ENCODE measurements at regions not wholly inside any gene's neighbourhood (a gene's known extent, or its start where the extent isn't known, plus 50 kb on each side); places are given as distances from the start of the nearest gene placed in this dataset.

GRCh38 chr2:198534756-198535155 is 730.4 kb downstream of the PLCL1 start:
- Histone ChIP-seq H3K4me1 (ENCODE audit: control insufficient read depth in 1 of 2, insufficient read depth in 2 of 2, low read depth in 1 of 2, low read length in 1 of 2) (no peaks in the 10 kb centered on the region), H3K9me3 (no peaks in the 10 kb centered on the region), H3K79me2 (ENCODE audit: insufficient read depth) (no peaks in the 10 kb centered on the region), H3K36me3 (replicated peaks in 1 of 2; ENCODE audit: control insufficient read depth in 1 of 2, insufficient read depth in 2 of 2, low read length in 1 of 2) (no peaks in the 10 kb centered on the region), H3K9ac (no peak overlapping the region), H3K27ac (ENCODE audit: low read depth in 2 of 2, low read length in 1 of 2) (no peak overlapping the region), H3K4me2 (no peak overlapping the region), H2AFZ (ENCODE audit: low read depth) (no peak overlapping the region), H3K4me3 (ENCODE audit: low read depth in 2 of 2, low read length in 1 of 2) (no peak overlapping the region), H4K20me1 (ENCODE audit: insufficient read depth) (no peaks in the 10 kb centered on the region), H3K27me3 (ENCODE audit: insufficient read depth) (no peaks in the 10 kb centered on the region), H3K9me2 (no peaks in the 10 kb centered on the region), H3F3A (replicated peaks; ENCODE audit: insufficient read depth) (no peaks in the 10 kb centered on the region)
- CTCF ChIA-PET, result no interaction called here
- 6% methylated on average over 3 of the region's 3 CpGs for WGBS (ENCODE audit: low lambda C conversion rate)
- TF ChIP-seq CHD2 (IDR thresholded peaks at IDR 0.05; ENCODE audit: low read length, partially characterized antibody) (no peak), RAD21 (IDR thresholded peaks at IDR 0.05; ENCODE audit: low read length) (no peak), FOXM1 (IDR thresholded peaks at IDR 0.05; ENCODE audit: low read depth) (no peak), USF1 (IDR thresholded peaks at IDR 0.05; ENCODE audit: borderline replicate concordance, low read depth) (no peak), TEAD4 (IDR thresholded peaks at IDR 0.05; ENCODE audit: borderline replicate concordance, insufficient read depth) (no peak), MEF2A (IDR thresholded peaks at IDR 0.05; ENCODE audit: borderline replicate concordance, low read depth) (no peak), RFX5 (IDR thresholded peaks at IDR 0.05; ENCODE audit: low read length) (no peak), USF2 (IDR thresholded peaks at IDR 0.05; ENCODE audit: borderline replicate concordance, low read depth, low read length) (no peak)
- DNase-seq, result no peak
- POLR2A ChIA-PET, result no interaction called here

GRCh38 chr2:198525211-198525969 is 721.0 kb downstream of the PLCL1 start:
- no peaks in the 10 kb centered on the region for H3K79me2 ChIP-seq (ENCODE audit: insufficient read depth)
- CTCF ChIA-PET, result no interaction called here
- TF ChIP-seq RCOR1 (IDR thresholded peaks at IDR 0.05; ENCODE audit: low read length) (no peak), SMC3 (IDR thresholded peaks at IDR 0.05; ENCODE audit: low read depth, low read length) (no peak), USF1 (IDR thresholded peaks at IDR 0.05; ENCODE audit: borderline replicate concordance, low read depth) (no peak), REST (IDR thresholded peaks at IDR 0.05; ENCODE audit: low read depth, low read length) (no peak), MEF2A (IDR thresholded peaks at IDR 0.05; ENCODE audit: borderline replicate concordance, low read depth) (no peak), POLR2AphosphoS5 (IDR thresholded peaks at IDR 0.05; ENCODE audit: low read depth, low read length) (no peak), RFX5 (IDR thresholded peaks at IDR 0.05; ENCODE audit: low read length) (no peak)

More at GRCh38 chr2:198525211-198525969, 721.0 kb downstream of the PLCL1 start:
- H3K4me1 ChIP-seq (ENCODE audit: control insufficient read depth in 1 of 2, insufficient read depth in 2 of 2, low read depth in 1 of 2, low read length in 1 of 2), result no peaks in the 10 kb centered on the region
- H3K27ac ChIP-seq (ENCODE audit: low read depth in 2 of 2, low read length in 1 of 2), result no peak overlapping the region
- no peaks in the 10 kb centered on the region for H4K20me1 ChIP-seq (ENCODE audit: insufficient read depth)
- no peak overlapping the region for H3K4me3 ChIP-seq (ENCODE audit: low read depth in 2 of 2, low read length in 1 of 2)
- WGBS (ENCODE audit: low lambda C conversion rate), result 19% methylated on average over 5 of the region's 5 CpGs
- DNase-seq, result no peak
- H3K9me3 ChIP-seq, result no peaks in the 10 kb centered on the region
- H3K27me3 ChIP-seq (ENCODE audit: insufficient read depth), result no peaks in the 10 kb centered on the region
- no peak overlapping the region for H3K4me2 ChIP-seq
- no peak overlapping the region for H3K9ac ChIP-seq
- no peak overlapping the region for H2AFZ ChIP-seq (ENCODE audit: low read depth)
- H3F3A ChIP-seq (replicated peaks; ENCODE audit: insufficient read depth), result no peaks in the 10 kb centered on the region
- H3K36me3 ChIP-seq (replicated peaks in 1 of 2; ENCODE audit: control insufficient read depth in 1 of 2, insufficient read depth in 2 of 2, low read length in 1 of 2), result no peaks in the 10 kb centered on the region
- POLR2A ChIA-PET, result no interaction called here
- no peaks in the 10 kb centered on the region for H3K9me2 ChIP-seq
